HK-2 (cell line): ENCODE measurements at regions not wholly inside any gene's neighbourhood (a gene's known extent, or its start where the extent isn't known, plus 50 kb on each side); places are given as distances from the start of the nearest gene placed in this dataset.
"Not testable (repeated sequence)": the region's sequence is repeated elsewhere in the genome, so short reads cannot be mapped to it uniquely, and the experiment has no call there.

Experiments
- DNase-seq: peaks from one replicate; pipeline ENCODE4 v3.0.0-alpha.2; 2018; ENCODE audit not compliant: unreplicated experiment

DNA sequence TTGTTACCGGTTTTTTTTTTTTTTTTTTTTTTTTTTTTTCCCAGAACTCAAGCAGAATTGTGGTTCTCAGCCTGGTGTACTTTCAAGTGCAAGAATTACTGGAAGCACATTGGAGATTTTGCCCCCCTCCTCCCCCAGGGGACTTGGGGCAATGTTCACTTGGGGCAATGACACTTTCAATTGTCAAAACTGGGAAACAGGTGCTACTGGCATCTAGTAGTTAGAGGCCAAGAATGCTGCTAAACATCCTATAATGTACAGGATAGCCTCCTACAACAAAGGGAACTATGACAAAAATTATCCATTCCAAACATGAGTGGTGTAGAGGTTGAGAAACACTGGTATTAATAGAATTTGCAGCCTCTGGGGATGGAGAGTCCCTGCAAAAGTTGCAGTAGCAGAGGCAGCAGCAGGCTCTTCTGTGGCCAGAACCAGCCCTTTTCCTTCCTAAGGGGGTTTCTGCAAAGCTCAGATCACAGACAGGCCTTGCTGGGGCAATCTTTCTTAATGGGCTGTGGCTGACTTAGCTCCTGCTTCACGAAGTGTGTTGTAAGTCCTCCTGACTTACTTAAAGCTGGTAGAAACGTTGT, 144.3 kb upstream of the MRPS22 start:
- no peak for DNase-seq

DNA sequence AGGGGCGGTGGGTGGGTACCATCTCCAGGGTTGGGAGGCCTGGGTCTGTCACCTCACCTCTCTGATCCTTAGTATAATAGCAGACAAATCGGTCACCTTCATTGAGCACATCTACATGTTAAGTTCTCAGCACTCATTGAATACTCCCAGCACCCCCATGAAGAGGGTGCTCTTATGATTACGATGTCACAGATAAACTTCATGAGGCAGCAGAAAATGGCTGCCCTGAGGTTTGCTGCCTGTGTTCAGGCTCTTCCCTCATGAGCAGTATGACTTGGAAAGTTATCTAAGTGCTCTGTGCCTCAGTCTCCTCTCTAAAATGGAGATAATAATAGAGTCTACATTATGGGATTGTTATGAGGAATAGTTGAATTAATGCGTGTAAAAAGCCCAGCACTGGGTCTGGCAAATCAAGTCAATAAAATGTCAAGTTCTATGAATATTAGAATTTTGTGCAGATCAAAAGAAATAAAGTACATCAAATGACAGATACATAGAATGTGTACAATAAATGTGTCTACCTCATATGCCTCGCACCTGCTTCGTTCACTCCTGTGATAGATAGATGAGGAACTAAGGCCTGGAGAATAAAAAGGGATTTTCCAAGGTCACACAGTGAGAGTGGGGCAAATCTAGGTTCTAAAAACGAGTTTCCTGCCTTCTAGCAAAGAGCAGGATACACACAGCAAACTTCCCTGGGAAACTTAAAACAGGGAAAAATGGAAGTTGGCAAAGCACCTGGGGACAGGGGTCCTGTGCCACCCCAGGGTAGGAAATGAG, 142.2 kb upstream of the MRPS22 start:
- DNase-seq = no peak

DNA sequence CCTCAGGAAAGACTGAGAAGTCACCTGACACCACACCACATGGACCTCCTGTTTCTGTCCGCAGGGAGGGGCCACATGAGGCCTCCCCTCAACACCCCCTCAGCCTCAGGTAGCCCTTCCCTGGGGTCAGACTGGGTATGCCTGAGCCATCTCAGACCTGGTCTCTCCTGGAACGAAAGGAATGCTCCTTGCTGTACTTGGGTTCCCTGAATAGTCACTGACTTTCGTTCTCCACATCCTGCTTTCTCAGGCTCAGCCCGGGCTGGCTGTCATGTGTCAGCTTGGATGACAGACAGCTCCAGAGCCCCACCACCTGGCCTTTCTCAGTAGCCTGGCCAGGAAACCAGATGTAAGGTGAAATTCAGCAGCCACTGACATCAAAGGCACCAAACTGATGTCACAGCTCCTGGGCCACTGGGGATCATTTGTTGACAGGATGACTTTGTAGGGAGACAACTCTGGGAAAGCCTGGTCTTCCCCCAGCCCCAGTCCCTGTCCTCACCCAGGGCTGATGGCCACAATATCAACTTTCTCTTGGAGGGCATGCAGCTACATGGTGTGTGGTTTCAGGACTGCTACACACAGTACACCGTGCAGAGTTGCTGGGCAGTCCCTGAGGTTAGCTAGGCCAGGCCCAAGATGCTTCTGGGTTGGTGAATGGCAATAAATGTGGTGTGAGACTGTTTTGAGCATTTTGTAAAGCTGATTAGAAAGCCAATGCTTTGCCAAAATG, 141.4 kb upstream of the MRPS22 start:
- peak; percentile 64 for DNase-seq

DNA sequence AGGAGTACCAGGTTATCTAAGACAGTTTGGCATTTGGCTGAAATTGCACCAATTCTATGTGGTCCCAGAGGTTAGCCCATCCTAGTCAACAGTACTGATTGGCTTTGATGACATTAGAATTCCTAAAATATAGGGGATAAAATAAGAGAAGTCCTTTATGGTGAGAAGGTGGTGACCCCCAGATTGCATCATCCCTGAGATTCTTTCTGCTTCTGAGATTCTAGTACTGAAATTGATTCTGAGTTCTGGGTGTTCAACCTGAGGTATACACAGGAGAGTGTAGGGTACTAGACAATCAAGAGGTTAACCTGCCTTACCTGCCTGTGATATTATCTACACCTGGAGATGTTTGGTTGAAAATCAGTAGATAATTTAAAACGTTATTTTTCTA, 140.9 kb upstream of the MRPS22 start:
- DNase-seq = no peak

DNA sequence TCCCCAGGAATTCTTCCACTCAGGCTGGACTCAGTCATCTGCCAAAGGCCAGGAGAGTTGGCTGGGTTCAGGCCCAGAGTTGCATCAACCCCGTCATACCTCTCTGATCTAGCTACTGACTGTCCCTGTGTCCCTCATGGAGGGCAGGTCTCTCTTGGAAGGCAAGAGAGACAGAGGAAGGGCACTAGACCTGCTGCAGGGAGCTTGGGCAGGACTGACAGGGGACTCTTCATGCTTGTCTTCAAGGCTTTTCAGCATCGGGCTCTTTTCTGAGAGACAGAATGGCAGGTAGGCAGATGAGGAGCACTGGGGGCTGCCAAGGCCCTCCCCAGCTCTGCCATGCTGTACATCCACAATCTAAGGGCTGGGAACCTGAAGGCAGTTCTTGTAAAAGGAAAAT, 140.1 kb upstream of the MRPS22 start:
- no peak for DNase-seq

DNA sequence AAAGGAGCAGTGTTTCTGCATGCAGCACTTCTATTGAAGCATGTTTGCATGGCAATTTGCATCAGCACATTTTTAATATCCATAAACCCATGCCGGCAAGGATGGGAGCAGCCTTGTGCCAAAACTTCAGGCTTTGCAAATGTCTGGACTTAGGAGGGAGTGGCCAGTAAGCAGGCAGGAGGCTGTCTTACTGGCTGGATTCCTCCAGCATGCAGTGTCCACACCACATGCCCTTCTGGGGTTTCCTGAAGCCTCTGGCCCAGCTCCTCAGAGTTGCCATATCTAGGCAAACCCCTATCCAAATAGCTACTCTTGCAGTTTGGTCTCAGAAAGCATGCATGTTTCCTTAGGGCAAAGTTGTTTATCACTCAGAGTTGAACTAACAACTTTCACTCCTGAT, 139.1 kb upstream of the MRPS22 start:
- DNase-seq = no peak

DNA sequence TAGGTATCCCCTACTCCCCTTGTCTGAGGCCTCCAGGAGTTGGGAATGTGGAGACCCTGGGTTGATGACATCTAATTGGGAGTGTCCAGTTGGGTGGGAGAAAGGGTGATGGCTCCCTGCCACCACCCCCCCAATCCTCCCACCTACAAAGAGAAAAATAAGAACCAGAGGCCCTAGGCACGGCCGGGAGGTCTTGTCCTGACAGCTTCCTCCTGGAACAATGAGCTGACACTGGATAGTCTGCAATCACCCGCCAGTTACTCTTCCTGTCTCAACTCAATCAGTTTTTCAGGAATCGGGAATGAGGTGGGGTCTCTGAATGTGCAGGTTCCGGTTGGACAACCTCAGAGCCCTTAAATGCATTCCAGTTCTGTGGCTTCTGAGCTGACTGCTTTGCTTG, 129.9 kb upstream of the MRPS22 start:
- no peak for DNase-seq

DNA sequence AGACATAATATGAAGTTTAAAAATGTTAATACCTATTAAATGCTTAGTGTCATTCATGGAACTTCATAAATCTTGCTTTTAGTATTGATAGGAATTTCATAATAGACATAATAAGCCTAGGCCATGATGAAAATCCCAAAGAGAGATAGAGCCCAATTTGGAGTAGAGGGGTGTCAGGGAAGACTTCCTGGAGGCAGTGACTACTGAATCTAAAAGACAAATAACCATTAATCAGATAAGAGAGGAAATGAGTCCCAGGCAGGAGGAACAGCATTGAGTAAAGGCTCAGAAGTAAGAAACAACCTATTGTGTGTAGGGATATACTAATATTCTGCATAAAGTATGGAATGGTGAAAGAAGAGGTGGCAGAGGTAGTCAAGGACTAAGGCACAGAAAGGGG, 126.9 kb upstream of the MRPS22 start:
- DNase-seq = no peak

DNA sequence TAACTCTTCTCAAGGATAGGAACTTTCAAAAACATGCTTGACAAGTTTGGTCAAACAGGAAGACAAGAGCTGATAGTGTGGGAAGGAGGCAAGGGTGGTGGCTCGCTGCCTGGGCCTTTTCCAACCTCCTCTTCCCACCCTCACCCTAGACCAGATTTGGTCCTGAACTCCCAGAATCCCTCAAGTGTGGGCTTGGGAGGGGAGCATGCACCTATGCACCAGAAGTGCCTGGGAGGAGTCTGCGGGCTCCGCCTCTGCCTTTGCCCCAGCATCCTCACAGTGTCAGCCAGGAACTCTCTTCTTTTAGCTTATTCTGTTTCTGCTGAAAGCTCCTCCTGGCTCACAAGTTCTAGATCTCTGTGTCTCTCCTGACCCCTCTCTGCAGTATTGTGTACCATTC, 126.2 kb upstream of the MRPS22 start:
- no peak for DNase-seq

DNA sequence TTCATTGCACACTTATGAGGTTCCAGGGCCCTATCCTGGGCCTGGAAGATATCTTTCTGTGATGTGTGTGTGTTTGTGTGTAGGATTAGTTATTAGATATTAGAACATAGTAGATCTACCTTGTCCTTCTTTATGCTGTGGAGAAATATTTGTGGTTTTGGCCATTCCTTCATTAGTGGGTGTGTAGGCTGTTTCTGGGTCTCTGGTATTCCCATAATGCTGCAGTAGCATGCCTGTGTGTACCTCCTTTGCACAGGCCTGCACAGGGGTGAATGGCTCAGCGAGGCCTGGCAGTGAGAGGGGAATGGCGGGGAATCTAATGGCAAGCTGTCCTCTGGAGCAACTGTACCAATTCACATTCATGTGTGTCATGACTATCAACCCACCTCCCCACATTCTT, 125.8 kb upstream of the MRPS22 start:
- DNase-seq = no peak

DNA sequence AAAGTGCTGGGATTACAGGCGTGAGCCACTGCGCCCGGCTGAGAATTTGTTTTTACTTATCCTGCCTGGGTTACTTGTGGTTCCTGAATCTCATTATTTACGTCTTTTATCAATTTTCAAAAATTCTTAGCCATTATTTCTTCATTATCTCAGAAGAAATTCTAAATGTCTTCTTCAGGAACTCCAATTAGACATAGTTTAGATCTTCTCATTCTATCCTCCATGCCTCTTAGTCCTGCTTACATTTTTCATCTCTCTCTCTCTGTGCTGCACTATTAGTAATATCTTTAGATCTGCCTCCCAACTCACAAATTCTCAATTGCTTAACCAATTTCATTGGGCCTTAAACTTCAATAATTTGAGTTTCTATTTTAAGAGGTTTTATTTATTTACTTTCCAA, 124.4 kb upstream of the MRPS22 start:
- no peak for DNase-seq

DNA sequence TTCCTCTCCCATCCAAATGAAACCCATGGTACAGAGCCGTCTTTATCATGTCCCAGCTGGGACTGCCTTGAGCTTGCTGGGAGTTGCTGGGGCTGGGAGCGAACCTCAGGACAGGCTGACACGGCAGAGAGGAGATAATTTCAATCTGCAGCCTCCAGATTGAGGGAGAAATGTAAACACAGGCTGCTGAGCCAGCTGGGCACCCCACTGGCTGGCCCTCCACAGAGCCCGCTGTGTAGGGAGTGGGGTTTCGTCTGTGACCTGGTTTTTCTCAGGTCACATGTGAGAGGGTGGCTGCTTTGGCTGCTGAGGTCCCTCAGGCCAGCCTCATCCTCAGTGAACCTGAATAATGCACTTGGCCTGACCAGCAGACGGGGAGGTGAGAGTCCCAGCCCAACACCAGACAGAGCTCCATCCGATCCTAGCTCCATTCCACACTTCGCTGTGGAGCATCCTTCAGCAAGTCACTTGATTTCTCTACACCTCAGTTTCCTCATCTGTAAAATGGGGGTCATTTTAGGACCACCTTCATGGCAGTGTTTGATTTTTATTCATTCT, 121.6 kb upstream of the MRPS22 start:
- DNase-seq = no peak

DNA sequence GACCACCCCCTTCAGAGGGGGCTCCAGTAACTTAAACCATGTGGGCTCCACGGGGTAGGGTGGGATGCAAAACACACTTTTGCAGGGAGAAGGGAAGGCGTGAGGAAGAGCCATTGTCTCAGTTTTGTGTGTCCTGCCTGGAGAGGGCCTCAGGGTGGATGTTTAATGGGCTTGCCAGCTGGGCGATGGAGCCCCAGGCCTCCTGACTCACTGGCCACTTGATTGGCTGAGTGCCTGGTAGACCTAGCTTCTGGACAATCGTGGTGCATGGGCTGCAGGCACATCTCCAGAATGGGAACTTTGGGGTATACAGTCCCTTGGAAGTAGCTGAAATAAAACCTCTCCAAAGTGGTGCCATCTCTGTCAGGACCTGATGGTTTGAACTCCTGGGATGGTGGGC, 118.3 kb upstream of the MRPS22 start:
- no peak for DNase-seq

DNA sequence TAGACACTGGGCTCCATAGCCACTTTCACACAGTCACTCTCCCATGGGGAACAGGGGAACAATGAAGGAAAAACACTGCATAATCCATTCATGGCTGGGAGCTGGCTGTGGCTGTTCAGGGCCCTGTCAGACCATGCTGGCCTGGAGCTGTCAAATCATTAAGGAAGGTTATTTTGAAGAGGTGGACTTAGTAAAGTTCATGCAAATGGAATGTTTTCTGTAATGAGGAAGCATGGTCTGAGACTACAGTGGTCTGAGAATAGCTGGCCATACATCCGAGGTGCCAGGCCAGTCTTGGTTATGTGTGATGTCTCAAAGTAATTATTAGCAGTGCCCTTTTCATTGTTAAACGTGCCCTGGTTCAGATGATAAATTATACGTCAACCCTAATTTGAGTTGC, 117.1 kb upstream of the MRPS22 start:
- DNase-seq = no peak

DNA sequence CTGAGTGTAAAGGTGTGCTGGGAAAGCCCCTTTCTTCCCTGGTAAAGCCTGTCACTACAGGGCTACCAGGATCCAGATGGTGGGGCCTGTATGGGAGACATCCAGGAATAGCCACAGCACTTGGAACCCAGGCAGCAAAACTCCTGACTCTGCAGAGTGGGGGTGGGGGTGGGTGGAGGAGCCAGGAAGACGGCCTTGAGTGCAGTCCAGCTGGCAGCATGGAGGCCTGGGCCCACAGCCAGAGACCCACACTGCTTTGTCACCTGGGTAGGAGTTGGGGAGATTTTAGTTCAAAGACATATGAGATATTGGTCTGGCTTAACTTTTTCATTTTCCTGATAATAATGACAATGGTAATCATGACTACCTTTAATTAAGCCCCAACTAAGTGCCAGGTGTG, 116.7 kb upstream of the MRPS22 start:
- no peak for DNase-seq

DNA sequence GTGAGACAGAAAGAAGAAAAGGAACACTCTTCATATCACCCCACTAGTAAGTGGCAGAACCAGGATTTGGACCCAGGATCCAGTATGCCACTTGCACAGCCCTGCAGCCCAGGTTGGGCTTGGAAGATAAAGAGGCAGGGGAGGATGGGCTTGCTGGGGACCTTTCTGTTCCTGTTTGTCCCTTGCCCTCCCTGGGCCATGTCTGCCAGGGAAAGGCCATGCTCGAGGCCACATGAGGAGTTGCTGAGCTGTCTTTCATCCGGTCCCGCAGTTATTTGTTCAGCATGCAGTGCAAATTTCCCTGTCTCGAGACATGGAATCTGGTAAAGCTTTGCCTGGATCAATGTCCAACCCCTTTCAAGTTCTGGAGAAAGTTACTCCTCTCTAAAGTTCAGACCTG, 116.0 kb upstream of the MRPS22 start:
- DNase-seq = no peak

DNA sequence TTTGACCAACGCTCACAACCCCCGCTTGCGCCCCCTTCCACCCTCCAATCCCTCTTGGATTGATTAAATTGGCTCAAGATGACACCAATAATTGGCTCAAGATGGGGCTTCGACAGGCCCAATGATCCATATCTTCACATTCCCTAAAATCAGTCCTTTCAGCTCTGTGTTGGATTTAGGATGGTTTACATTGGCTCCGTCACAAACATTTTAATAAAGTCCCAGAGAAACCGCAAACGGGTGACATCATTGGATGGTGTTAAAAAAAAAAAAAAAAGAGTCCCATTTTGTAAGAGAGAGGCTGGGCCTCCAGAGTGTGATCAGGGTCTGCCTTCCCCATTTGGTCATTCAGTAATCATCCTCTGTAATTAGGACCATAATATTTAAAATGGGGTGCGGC, 113.4 kb upstream of the MRPS22 start:
- DNase-seq = no peak

DNA sequence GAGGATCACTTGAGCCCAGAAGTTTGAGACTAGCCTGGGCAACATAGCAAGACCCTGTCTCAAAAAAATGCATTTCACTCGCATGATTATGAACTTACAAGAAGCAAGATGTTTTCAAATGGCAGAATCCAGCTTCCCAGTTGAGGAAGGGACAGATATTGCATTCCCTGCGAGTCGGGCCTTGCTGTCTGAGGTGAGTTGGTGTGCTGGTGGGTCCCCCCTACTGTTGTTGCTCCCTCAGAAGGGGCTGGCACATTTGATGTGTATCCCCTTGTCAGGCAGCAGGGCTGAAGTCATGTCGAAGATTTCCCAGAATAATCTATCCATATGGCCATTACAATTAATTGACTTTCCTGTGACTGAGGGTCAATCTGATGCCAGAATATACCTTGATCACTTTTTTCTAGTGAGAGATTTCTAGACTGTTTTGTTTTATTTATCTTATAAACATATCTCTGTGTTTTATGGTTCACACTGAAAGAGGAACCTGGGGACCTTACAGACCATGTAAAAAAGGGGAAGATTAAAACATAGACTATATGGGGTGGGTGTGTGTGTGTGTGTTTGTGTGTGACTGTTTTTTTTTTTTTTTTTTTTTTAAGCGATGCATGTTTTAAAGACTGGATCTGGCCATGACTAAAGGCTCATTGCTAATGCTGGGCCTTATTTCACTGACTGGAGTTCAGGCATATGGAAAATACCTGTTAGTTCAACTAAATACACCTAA, 112.1 kb upstream of the MRPS22 start:
- no peak for DNase-seq

DNA sequence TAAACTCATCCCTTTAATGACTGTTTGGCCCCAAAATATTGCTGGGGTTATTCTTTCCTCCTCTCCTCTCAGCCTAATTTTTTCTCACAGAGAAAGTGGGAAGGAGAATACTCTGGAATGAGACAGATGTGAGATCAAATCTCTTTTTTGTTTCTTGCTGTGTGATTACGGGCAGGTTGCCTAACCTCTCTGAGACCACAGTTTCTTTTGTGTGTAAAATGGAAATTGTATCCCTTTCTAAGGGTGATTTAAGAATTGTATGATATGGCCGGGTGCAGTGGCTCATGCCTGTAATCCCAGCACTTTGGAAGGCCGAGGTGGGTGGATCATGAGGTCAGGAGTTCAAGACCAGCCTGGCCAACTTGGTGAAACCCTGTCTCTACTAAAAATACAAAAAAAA, 111.5 kb upstream of the MRPS22 start:
- DNase-seq = not testable (repeated sequence)

DNA sequence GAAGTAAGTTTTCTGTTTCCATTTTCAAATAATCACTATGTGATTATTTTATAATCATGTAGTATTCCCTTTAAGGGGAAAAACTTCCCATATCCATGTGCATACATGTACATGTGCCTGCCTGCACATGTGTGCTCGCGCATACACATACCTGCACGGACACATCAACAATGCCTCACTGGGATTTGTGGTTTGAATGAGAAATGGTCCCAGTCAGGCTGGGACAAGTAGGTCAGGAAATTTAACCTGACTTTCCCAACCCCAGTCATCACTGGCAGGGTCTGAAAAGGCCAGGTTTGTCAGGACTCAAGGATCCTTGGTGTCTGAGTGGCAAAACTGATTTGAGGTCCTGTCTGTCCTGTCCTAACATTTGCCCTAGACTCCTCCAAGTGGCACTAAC, 109.3 kb upstream of the MRPS22 start:
- no peak for DNase-seq

DNA sequence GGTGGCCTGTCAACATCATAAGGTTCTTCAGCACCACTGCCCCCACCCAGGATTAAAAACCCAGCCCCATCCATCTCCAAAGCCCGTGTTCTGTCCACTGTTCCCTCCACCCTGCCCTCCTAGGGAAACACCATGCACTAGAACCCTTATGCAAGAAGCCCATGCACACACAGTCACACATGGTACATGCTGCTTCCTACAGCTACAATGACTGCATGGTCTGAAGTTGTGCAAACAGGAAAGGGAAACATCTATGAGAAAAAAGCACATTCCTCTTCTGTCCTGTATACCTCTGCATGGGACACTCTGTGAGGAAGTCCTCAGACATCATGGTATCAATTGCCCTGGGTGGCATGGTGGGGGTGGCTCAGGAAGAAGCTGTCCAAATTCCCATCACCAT, 108.6 kb upstream of the MRPS22 start:
- DNase-seq = no peak

DNA sequence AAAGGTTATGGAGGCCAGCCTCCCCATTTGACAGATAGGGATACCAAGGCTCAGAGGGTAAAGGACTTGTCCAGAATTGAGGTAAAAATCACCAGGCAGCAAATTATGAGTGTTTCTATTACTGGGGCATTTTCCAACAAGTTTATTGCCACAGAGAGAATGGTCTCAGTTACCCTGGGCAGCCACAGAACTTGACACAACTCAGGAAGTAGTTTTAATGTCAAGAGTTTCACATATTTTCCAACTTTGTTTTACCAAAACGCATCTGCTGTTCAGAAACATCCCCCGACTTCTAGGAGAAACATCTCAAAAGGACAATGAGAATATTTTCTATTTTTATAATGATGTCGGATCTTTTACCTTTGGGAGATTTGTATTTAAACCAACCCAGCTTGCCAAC, 107.5 kb upstream of the MRPS22 start:
- no peak for DNase-seq
